GM21390 (cell line): ENCODE measurements at regions not wholly inside any gene's neighbourhood (a gene's known extent, or its start where the extent isn't known, plus 50 kb on each side); places are given as distances from the start of the nearest gene placed in this dataset.
A peak's percentile ranks its signal among the peaks of the same experiment; 100 is the strongest.
"Not testable (repeated sequence)": the region's sequence is repeated elsewhere in the genome, so short reads cannot be mapped to it uniquely, and the experiment has no call there.

Experiments
- ATAC-seq: cut with Tn5 transposase; IDR thresholded peaks from one replicate; pipeline ENCODE4 v1.9.1; 2021; ENCODE audit not compliant: unreplicated experiment

GRCh38 chr7:16098058-16098457 lies 323.3 kb downstream of the CRPPA start:
- ATAC-seq, result no peak

DNA sequence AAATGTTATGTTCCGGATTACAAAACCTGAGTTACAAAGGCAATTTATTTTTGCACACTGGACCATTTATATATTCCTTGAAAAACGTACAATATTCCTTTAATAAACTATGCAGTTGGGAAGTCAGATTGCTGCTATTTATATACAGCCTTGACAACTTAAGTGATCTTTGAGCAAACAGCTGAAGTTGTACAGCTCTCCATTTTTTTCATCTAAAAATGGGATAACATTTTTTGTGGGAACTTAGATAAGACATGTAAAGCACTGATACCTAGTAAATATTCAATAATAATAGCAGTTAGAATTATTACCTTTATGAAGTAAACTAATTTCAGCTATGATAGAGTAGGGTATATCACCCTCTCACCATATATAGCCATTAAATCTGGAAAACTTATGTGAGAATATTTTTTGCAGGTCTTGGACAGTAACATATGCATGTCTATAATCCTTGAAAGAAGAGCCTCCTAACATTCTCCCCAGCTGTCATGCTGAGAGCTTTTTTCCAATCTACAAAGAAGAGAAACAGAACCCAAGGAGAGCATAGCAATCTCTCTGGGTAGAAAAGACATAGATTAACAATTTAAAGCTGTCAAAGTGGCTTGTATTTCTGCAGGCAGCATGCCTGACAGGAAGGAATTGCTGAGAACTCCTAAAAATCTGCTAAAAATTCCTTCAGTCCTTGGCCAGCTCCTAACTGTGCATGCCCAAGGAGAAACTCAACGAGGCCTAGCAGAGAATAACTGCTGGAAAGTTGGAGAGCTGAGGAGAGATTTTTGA lies 326.0 kb downstream of the CRPPA start:
- no peak for ATAC-seq

- ATAC-seq, result no peak
Measured at GRCh38 chr7:16094651-16095050, 326.7 kb downstream of the CRPPA start.

- ATAC-seq, result no peak
Measured at GRCh38 chr7:16092711-16093110, 328.6 kb downstream of the CRPPA start.

GRCh38 chr7:16091701-16092310 lies 329.5 kb downstream of the CRPPA start:
- no peak for ATAC-seq

DNA sequence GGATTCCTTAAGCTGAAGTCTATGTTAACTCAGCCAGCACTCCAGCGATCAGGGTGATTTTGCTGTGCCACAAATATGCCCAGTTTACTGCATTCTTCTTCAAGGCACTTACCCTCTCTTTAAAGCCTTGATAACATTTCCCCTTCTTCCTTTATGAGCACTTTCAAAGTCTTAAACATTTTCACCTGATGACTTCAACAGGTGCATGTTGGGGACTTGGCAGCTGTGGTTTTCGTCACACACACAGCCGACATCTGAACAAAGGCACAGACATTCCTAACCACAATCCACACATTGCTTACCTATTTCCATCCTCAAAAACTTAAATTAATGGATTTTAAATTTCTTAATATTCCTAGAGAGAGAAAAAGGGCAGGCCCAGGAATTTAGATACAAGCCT lies 331.5 kb downstream of the CRPPA start:
- no peak for ATAC-seq

GRCh38 chr7:16089191-16089590 lies 332.1 kb downstream of the CRPPA start:
- ATAC-seq, result no peak

GRCh38 chr7:16086743-16087142 lies 334.6 kb downstream of the CRPPA start:
- no peak for ATAC-seq

- ATAC-seq, result not testable (repeated sequence)
Measured at GRCh38 chr7:16085780-16086179, 335.6 kb downstream of the CRPPA start.

DNA sequence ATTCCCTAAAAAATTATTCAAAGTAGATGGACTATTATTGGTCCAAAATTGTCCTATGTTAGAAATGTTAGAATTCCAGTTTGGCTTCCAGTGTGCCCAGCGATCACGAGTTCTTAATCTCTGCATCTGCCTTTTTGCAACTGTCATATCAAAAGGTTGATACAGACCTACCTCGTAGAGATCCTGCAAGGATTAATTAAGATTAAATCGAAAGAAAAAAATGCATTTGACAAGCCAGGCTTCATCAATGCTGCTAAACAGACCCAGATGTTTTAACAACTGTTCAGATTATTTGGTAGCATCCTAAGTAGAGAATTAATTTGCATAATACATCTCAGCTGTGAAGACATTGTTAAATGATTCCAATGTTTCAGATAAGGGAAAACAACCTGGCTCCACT lies 336.5 kb downstream of the CRPPA start:
- ATAC-seq, result no peak

GRCh38 chr7:16084370-16084769 lies 337.0 kb downstream of the CRPPA start:
- ATAC-seq, result no peak

GRCh38 chr7:16083931-16084330 lies 337.4 kb downstream of the CRPPA start:
- ATAC-seq, result no peak

DNA sequence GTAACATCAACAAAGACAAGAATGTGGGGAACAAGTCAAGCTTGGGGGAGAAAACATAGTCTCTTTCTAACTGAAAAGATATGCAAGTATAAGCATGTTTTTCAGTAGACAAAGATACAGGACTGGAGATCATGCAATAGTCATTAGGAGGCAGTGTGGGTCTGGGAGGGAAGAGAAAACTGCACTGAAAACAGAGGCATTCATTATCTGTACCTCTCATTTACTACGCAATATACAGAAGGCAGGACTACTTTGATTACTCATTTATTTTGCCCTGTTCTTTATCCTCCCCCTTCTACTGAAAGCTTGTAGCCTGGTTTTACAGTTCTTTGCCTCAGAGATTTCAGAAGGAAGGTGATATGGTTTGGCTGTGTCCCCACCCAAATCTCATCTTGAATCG lies 341.2 kb downstream of the CRPPA start:
- no peak for ATAC-seq

- ATAC-seq, result no peak
Measured at GRCh38 chr7:16079723-16080122, 341.6 kb downstream of the CRPPA start.

- peak; percentile 73 for ATAC-seq
Measured at GRCh38 chr7:16078076-16078952, 343.0 kb downstream of the CRPPA start.

DNA sequence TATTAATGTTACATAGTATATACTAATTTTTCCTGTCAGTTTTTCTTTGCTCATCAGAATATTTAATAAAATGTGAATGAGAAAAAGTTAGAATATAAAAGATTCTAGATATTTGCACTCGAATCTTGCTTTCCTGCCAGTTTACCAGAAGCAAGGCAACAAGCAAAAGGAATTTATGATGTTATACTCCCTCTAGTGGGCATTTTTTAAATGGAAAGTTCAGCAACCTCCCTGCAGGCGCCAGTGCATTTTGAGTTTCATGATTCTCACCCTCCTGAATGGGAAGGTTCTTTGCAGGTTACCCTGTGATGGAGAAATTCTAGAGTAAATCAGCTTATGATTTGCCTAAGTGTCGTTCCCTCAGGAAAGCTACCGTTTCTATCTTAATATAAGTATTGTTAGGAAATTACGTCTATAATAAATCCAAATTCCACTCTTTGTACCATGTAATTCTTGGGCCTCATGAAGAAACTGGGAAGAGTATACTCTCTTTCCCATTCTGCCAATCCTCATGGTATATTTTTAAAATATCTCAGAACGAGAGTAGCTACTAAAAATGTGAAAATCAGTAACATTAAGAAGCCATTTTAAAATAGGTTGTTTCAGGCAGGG lies 350.0 kb downstream of the CRPPA start:
- peak; percentile 85 for ATAC-seq

DNA sequence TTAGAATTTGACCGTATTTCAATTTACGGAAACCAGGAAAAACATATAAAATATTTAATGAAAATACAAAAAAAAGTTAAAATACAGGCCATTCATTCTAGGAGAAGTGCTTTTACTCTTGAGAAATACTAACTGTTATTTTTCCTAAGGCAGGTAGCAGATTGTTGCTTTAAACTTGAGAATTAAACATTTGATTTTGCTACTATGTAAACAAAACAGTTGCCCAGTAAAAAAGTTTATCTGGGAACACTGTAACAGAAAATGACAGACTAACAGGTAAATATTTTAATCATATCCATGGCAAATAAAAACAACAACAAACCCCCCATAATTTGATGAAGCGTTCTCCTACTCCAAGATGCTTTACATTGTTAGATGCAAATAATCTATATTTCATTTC lies 350.5 kb downstream of the CRPPA start:
- no peak for ATAC-seq

DNA sequence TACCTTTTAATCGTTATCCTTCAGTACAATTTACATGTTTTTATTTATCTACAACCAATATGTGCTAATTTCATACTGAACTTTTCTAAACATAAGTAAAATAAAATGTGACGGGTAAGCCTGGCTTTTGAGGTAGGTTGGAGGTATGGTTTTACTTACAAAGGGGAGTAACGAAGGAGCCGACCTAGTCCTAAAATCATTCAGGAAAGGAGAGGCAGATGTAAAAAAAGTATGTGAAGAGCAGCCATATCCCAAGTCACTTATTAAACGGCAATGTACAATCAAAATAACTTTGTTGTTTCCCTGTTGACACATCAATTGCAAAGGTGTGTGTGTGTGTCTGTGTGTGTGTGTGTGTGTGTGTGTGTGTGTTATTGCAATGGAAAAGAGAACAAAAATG lies 351.3 kb downstream of the CRPPA start:
- ATAC-seq, result no peak

DNA sequence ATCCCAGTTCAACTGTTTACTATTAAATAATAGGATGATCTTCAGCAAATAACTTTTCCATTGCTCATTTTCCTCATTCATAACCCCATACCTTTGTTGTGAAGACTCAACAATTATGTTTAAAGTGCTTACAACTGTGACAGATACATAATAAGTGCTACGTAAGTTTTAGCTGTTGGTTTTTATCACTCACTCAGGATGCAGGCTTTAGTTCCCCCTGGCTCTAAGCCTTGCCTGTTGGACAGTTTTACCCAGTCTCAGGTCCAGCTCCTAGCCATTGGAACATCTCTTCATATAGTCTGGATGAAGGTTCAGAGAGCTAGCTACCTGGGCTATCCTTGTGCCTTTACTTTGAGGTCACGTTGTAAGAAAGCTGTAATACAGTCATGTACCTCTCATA lies 353.2 kb downstream of the CRPPA start:
- ATAC-seq, result no peak

- no peak for ATAC-seq
Measured at GRCh38 chr7:16067711-16068110, 353.6 kb downstream of the CRPPA start.

GRCh38 chr7:16066805-16067459 lies 354.4 kb downstream of the CRPPA start:
- ATAC-seq, result no peak
